A673 (cell line): ENCODE measurements at regions not wholly inside any gene's neighbourhood (a gene's known extent, or its start where the extent isn't known, plus 50 kb on each side); places are given as distances from the start of the nearest gene placed in this dataset.

ENCODE experiments used
- CTCF ChIP-seq: fragments of 300-800, 200-600 bp; sonication (generic); conservative IDR thresholded peaks from 2 replicates; pipeline ENCODE4 v1.5.1; 2017; ENCODE audit warnings: low read depth, mild to moderate bottlenecking, antibody characterized with exemption, low read length, moderate library complexity, mixed read lengths
- EZH2 ChIP-seq: fragments of 200-600 bp; sonication (generic); IDR thresholded peaks from 2 replicates; pipeline ENCODE4 v1.6.1; 2017; ENCODE audit warnings: borderline replicate concordance, low read depth, mild to moderate bottlenecking, mixed read lengths, antibody characterized with exemption, low read length; ENCODE audit not compliant: poor library complexity, severe bottlenecking

- peak; percentile 30; the same call in 1 of the 2 replicates for TF ChIP-seq CTCF
- no peak for TF ChIP-seq EZH2
Measured at GRCh38 chr1:183711741-183712361, 58.7 kb upstream of the APOBEC4 start.
